HT1080 (cell line): ENCODE measurements at regions not wholly inside any gene's neighbourhood (a gene's known extent, or its start where the extent isn't known, plus 50 kb on each side); places are given as distances from the start of the nearest gene placed in this dataset.
"Not testable (repeated sequence)": the region's sequence is repeated elsewhere in the genome, so short reads cannot be mapped to it uniquely, and the experiment has no call there.

ENCODE experiments used
- DNase-seq: peaks from one replicate; pipeline ENCODE4 v3.0.0-alpha.2; 2015; ENCODE audit warnings: low read depth

DNA sequence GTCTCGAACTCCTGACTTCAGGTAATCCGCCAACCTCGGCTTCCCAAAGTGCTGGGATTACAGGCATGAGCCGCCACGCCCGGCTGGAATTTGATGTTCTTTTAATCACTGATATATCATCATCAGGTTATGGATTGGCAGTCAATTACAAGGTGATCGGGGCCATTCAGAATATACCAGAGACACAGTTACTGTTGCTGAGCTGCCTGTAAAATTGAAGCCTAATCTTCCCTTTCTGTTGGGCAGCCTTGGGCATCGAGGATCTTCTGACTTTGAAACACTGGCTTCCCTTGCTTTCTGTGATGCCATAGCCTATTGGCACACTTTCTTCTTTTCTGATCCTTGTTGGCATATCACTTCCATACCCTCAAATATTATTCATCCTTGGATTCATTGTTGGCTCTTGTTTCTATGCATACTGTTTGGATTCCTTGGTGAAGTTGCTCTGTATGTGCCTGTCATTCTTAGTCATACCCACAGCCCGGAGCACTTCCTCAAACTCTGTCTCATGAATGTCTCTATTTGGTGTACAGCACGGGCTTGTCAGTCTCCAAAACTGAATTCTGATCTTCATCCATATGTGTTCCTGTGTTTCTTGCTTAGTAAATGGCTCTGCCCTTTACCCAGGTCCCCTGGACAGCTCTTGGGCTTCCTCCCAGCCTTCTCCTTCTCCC, 85.6 kb upstream of the CRYM start:
- peak; percentile 90 for DNase-seq

DNA sequence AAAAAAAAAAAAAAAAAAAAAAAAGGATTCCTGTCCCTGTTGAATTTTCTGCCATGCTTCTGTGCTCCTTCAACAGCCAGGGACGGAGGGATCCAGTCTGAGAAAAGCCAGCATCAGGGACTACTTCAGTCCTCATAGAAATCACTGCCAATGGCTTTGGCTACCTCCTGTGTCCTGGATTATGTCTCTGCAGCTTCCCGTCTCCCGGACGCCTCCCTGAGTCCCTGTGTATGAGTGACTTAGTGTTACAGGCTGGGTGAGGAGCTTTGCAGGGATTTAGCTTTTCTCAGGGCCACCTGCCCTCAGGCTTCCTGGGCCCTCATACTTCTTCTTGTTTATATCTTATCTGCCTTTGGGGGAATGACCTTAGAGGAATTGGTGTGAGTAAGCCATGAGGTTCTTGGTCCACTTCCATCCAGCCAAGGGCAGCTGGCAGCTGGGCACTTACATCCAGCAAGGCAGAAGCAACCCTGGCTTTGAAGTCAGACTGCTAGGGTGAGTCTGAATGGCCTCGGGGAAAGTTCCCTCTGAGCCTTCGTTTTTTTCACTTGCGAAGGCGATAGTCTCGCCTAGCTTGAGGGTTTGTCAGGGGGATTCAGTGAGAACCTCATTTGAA, 83.6 kb upstream of the CRYM start:
- DNase-seq: not testable (repeated sequence)

DNA sequence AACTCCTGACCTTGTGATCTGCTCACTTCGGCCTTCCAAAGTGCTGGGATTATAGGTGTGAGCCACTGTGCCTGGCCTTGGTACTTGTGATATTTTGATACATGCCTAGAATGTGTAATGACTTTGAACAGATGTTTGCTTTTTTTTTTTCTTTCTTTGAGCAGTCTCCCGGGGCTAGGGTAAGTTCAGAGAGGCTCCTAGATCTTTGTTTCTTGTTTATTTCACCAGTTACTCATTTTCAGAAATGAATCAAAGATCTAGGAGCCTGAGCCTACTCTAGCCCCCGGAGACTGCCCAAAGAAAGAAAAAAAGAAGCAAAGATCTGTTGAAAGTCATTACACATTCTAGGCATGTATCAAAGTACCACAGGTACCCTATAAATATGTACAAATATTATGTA, 83.0 kb upstream of the CRYM start:
- not testable (repeated sequence) for DNase-seq

DNA sequence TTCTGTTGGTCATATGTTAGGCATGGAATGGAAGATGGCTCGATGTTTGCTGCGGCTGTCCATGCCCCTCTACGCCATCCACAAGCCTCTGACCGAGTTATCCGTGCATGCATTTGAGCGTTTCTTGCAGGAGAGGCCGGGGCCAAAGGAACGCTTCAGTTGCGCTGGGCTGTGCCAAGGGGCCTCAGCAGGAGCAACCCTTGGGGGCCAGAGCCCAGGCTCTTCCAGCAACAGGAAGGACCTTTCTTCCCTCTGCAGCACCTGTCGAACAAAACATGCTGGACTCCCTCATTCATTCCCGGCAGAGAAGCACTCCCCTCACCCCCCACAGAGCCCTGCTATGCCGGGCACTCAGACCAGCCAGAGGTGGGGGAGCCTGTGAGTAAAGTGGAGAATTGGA, 81.4 kb upstream of the CRYM start:
- DNase-seq: not testable (repeated sequence)

DNA sequence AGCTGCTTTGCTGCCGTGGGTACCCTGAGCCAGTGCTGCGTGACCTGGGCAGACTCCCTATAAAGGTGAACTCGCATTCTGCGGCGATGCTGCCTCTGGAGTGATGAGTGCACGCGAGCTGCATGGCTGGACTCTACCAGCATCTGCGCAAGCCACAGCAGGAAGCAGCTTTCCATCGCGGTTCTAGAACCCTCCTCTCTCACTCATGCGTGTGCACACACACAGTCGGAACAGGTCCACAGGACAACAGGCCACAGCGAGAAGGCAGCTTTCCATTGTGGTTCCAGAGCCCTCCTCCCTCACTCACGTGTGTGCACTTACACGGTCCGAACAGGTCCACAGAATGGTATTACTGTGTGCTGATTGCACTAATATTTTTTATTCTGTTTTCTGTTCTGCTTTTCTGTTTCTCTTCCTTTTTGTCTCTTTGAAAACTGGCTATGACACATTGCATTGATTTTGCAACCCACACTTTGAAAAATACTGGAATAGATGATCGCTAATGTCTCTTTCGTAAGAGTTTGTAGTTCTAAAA, 80.2 kb upstream of the CRYM start:
- not testable (repeated sequence) for DNase-seq

DNA sequence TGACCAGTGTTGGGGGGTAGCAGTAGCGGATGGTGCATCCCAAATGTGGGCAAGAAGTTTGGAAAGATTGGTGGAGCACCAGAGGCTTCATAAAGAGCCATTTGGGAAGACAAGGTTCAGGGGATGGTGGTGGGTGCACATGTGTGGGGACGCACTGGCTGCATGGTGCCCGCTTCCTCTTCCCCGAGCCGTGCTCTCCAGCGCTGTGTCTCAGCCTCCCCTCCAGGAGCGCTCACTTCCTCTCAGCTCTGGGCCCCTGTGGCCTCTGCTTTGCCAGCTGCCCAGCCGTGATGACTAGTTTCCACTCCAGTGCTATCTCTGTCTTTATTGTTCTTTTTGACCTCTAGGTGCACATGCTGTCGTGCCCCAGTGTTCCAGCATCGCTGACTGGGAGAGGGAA, 78.2 kb upstream of the CRYM start:
- not testable (repeated sequence) for DNase-seq

DNA sequence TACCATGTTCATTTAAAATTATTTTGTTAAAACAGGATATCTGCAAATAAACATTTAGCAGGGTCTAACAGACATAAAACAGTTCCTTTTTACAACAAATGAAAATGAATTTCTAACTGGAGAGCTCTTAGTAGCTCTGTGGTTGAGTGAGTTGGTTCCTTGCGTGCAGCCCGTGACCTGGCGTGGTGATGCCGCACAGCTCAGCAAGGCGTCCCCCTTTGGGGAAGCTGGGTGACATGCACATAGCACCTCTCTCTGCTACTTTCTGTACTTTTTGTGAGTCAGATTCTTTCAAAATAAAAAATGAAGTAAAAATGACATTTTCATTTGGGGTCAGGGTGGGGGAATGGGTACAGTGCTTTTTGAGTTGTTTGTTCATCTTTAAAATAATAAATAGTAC, 73.3 kb upstream of the CRYM start:
- not testable (repeated sequence) for DNase-seq

DNA sequence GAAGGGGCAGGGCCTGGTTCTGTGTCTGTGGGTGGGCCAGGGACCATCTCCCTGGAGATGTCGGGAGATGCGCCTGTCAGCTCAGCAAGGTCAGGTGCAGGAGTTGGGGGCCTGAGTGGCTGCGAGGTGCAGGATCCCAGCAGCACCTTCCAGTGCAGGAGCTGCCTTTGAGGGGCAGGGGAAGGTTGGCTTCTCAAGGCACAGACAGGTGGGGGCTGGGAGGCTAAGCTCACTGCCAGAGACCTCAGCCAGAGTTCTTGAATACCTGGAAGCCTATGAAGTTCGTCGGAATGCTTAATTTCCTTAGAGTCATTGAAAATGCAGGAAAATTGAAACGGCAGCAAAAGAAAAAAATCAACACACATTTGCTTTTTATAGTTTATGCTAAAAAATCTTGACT, 72.8 kb upstream of the CRYM start:
- DNase-seq: not testable (repeated sequence)

DNA sequence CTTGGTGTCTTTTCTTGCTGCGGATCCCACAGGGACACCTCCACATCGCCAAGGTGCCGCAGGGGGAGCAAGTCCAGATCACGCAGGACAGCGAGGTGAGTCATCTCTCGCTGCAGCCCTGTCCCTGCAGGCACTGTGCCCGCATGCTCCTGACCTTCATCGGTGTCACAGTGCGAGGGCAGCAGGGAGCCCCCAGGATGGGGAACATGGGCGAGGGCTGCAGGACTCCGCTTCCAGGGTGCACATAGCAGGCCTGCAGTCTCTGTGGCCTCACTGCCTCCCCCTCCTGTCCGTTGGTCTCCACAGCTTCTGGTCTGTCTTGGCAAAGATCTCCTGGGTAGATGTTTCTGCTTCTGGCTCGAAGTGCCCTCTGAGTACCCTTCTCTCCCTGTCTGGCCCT, 71.2 kb upstream of the CRYM start:
- not testable (repeated sequence) for DNase-seq

DNA sequence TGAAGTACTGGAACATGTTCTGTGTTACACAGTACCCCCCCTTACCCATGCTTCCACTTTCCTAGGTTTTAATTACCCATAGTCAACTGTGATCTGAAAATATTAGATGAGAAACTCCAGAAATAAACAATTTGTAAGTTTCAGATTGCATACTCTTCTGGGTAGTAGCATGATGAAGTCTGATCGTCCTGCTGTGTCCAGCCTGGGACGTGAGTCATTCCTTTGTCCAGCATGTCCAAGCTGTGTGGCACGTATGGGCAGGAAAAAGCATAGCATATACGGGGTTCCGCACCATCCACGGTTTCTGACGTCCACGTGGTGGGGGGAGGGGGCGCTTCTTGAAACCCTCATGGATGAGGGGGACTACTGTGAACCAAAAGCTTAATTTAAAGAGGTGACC, 70.7 kb upstream of the CRYM start:
- DNase-seq: not testable (repeated sequence)

DNA sequence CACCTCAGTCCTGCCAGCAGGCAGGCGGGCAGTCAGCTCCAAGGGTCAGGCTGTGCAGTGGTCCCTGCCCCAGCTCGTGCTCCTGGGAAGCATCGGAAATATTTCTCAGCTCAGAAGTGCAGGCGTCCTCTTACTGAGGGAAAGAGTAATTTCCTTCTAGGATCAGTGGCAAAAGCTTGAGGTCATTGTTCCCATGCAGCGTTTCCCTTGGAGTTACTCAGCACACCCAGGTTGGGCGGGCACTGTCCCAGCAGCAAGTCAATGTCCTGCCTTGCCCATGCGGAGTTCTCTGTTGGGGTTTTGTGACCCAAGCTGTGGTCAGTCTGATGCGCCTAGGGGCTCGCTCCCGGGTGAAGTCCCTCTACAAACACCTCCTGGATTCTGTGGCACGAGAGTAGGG, 69.4 kb upstream of the CRYM start:
- not testable (repeated sequence) for DNase-seq

DNA sequence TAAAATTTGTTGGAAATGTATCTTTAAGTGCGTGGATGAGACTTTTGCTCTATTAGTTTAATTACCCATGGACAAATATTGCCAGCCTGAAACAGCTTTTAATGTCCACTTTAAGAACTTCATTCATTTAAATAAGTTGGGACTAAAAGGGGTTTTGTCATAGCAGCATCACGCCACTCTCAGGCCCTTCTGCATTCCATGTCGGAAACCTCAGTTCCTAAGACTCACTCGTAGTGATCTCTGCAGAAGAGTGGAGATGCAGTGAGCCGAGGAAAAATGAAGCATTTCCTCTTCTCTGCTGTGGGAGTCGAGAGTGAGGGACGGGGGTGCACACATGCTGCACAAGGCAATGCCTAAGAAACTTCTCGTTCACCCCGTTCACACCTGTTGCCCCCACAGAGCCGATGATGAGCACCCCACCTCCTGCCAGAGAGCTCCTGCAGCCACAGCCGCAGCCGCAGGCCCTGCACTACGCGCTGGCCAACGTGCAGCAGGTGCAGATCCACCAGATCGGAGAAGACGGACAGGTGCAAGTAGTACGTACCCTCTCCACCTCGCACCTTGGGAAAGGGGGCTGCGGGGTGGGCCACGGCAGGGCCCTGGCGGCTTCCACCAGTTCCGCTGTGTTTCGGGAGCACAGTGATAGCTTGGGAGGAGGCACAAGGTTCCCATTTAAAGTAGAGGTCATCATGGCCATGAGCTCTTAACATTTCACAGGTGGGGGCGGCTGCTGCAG, 68.8 kb upstream of the CRYM start:
- DNase-seq: not testable (repeated sequence)

DNA sequence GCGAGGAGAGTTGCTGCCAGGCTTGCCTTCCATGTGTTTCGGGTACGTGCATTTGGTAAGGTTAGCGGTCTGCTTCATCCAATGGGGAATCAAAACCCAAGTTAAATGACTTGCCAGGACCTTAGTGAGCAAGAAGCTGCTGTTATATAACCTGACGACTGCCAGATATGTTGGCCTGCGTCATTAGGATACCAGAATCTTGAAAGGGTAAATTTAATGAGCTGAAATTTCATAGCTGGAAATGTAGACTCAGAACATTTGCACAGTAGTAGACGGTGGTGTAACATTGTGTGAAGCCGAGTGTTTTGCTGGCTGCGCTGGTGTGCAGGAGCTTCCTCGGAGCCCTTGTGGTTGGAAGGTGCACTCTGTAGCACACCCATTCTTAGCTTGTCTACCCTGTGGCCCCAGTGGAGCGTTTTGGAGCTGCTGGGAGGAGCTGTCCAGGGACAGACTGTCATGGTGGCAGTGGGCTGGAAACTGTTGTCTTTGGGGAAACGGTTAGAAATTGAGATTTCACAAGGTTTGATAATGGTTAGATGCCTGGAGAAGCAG, 66.3 kb upstream of the CRYM start:
- not testable (repeated sequence) for DNase-seq

DNA sequence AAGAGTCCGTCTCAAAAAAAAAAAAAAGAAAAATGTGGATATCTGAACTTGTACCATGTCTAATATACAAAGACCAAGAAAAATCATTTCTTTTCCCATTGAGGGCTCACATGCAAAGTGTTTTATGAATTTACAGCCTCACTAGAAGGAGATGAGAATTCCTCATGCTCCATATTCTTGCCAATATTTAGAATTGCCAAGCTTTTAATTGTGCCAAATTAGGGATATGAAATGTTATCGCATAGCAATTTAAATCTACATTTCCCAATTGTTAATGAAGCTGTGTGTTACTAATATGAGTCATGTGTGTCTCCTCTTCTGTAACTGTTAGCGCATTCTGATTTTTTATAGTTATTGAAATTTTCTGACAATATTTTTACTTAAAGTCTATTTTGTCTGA, 63.0 kb upstream of the CRYM start:
- DNase-seq: no peak

DNA sequence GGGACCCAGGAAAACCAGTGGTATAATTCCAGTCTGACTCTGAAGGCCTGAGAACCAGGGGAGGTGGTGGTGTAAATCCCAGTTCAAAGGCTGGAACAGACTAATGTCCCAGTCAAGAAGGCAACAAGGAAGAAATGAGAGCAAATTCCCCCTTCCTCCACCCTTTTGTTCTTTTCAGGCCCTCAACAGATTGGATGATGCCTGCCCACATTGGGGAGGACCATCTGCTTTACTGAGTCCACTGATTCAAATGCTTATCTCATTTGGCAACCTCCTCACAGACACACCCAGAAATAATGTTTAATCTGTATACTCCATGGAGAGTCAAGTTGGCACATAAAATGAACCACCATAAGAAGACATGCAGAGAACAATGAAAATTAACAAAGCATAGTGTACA, 61.9 kb upstream of the CRYM start:
- DNase-seq: no peak

DNA sequence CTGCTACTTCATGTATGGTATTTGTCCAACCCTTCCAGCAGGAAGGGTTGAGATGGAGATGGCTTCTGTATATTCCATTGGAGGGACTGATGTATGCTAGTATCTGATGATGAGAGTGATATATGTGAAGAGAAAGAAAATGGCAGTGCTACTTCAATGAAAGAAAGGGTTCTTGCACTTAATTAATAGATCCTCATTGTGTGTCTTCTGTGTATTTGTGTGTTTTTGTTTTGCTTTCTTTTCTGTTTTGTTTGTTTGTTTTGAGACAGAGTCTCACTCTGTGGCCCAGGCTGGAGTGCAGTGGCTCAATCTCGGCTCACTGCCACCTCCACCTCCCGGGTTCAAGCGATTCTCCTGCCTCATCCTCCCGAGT, 61.2 kb upstream of the CRYM start:
- no peak for DNase-seq

DNA sequence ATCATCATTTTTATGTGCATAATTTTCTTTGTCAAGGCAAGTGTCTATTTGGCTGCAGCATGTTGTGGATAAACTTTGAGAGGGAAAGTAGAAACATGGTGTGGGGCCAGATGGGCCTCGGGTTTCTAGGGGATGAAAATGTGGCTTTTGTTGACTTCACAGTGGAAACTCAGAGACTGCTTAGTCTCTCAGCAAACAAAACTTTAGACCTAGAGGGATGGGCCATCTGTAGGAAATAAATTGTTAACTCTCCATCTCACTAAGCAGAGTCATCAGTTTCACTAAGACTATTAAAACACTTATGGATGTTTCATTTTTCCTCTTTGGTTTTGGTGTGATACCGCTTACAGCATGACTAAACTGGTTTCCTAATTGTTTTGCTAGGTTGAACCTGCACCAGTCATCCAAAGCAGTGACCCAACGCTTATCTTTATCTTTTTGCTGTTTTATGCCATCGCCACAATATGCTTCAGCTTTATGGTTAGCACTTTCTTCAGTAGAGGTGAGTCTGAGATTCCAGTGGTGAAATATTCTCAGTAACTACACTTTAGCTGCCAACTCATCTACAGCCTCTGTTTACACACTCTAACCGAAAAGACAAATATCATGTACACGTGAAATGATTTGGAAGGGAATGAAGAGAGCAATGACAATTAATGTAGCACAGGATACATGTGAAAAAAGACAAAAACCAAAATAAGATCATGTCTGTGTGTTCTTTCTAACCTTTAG, 60.6 kb upstream of the CRYM start:
- DNase-seq: no peak

DNA sequence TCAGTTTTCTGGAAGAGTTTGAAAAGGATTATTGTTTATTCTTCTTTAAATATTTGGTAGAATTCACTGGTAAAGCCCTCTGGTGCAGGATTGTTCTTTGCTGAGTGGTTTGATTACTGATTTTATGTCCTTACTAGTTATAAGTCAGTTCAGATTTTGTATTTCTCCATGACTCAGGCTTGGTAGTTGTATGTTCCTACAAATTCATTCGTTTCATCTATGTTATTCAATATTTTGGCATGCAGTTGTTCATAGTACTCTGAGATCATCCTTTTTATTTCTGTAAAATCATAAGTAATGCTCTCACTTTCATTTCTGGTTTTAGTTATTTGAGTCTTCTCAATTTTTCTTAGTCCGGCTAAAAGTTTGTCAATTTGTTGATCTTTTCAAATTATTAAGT, 58.1 kb upstream of the CRYM start:
- DNase-seq: no peak

DNA sequence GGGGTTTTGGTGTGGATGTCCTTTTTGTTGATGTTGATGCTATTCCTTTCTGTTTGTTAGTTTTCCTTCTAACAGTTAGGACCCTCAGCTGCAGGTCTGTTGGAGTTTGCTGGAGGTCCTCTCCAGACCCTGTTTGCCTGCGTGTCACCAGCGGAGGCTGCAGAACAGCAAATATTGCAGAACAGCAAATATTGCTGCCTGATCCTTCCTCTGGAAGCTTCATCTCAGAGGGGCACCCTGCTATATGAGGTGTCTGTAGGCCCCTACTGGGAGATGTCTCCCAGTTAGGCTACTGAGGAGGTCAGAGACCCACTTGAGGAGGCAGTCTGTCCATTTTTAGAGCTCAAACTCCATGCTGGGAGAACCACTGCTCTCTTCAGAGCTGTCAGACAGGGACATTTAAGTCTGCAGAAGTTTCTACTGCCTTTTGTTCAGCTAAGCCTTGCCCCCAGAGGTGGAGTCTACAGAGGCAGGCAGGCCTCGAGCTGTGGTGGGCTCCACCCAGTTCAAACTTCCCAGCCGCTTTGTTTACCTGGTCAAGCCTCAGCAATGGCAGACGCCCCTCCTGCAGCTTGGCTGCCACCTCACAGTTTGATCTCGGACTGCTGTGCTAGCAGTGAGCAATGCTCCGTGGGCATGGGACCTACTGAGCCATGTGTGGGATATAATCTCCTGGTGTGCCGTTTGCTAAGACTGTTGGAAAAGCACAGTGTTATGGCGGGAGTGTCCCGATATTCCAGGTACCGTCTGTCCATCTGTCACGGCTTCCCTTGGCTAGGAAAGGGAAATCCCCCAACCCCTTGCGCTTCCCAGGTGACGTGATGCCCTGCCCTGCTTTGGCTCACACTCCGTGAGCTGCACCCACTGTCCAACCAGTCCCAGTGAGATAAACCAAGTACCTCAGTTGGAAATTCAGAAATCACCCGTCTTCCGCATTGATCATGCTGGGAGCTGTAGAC, 56.4 kb upstream of the CRYM start:
- DNase-seq: not testable (repeated sequence)

DNA sequence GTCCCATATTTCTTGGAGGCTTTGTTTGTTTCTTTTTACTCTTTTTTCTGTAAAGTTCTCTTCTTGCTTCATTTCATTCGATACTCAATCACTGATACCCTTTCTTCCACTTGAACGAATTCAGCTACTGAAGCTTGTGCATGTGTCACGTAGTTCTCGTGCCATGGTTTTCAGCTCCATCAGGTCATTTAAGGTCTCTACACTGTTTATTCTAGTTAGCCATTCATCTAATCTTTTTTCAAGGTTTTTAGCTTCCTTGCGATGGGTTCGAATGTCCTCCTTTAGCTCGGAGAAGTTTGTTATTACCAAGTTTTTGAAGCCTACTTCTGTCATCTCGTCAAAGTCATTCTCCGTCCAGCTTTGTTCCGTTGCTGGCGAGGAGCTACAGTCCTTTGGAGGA, 55.6 kb upstream of the CRYM start:
- DNase-seq: not testable (repeated sequence)
